GM19043 (cell line): ENCODE measurements at regions not wholly inside any gene's neighbourhood (a gene's known extent, or its start where the extent isn't known, plus 50 kb on each side); places are given as distances from the start of the nearest gene placed in this dataset.
A peak's percentile ranks its signal among the peaks of the same experiment; 100 is the strongest.

Experiments
- ATAC-seq: cut with Tn5 transposase; IDR thresholded peaks from one replicate; pipeline ENCODE4 v1.9.1; 2021; ENCODE audit warnings: low read depth; ENCODE audit not compliant: unreplicated experiment

DNA sequence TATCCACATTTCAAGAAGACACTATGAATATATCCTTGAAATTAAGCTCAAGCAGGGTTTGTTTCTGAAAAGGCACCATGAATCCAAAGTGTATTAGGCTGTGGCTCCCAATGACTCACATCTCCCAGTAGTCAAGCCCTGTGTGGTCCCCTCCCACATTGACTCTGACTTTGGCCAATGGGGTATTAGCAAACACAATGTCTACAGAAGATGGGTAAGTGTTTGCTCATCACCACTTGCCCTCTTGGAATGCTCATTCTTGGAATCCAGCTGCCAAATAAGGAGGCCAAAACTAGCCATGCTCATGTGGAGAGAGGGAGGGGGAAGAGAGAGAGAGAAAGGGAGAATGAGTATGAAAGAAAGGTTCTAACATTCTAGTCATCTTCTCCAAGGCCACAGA is 490.0 kb downstream of the TXNL1 start:
- ATAC-seq: no peak

DNA sequence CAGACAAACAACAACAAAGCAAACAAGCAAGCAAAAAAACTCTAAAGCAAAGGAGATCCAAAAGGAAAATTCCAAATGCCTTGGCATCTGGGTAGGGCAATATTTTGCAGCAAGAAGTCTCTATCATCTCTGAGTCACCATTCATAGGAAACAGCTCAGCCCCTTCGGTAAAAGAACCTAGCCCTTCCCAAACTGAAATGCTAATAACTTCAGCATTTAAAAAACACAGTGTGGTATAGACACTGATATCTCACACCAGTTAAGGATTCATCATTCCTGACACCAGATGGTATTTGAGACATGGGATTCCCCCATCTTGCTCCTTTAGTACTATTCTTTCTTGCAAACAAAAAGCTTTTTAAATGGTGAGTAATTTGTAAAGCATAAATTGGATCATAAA is 491.8 kb downstream of the TXNL1 start:
- no peak for ATAC-seq

DNA sequence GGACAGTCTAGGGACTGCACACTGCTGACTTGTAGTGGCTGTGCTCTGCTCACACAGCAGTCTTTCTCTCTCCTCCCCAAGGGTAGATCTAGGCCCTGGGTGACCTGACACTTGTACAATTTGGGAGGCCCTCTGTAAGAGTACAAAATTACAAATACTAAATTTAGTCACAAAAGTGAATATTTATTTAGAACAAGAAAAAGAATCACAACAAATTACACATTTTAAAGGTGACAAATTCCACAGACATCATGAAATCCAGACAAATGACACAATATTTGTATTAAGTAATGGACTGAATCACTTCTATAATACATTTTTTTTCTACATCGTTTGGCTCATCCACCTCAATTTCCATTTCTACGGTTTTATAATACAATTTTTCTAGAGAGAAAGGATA is 496.4 kb downstream of the TXNL1 start:
- no peak for ATAC-seq

DNA sequence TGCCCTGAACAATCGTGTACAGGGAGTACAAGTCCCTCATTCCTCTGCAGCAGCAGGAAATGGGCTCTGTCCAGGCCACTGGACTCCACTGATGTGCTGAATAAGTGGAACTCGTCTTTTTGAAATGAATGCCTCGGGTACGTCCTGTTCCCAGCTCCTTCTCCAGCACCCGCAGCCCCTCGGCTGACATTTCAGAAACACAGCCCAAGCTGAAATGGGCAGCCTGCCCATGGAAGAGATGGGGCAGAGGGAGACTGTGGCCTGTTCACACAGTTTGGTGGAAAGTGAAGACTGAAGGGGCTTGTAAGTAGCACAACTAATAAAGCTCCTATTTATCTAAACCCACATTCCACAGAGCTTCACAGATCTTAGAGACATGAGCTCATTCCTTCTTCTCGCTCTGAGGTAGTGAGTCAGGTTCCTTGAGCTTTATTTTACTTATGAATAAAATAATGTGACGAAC is 498.6 kb downstream of the TXNL1 start:
- no peak for ATAC-seq

DNA sequence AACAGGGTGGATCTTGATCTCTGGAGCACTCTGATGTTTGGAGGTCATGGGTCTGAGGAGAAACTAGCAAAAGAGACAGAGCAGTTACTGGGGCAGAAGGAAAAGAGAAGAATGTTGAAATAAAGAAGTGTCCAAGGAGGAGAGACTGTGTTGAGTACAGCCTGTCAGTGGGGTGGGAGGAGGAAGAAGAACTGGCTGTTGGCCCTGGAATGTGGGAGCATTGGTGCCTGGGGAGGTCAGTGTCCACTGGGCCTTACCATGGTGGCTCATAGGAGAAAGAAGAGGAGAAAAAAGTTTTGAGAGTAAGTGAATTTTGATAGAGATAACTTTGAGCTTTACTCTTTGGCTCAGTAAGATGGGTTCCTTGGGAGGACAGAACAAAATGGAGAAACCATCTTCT is 499.0 kb downstream of the TXNL1 start:
- no peak for ATAC-seq

DNA sequence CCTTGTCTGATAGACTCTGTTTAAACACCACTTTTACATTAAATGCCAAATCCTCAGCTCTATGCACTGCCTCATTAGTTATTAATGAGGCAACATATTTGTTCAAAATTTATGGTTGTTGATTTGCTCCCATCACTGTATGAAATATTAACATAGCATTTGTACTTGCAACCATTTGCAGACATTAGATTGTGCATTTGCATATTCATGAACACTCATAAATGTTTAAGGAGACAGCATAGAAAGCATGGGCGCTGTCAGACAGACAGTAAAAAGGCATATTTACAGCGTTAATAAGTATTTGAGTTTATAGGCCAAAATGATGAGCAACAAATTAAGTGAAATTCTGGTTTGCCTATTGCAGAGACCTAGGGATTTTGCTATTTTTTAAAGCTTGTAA is 502.3 kb downstream of the TXNL1 start:
- no peak for ATAC-seq

DNA sequence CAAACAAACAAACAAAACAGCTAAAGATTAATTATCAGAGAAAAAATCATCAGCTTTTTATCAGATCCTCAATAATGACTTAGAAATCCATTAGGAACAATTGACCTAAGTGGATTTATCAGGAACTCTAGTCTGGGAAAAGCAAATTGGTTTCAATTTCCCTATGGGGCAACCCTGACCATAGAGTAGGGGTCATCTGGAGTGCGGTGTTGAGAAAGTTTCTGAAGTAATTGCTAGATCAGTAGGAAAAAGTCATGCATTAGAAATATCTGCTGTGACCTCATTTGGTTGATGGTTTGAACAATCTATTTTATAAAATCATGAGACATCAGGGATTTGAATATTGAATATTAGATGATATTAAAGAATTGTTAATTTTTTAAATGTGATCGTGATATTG is 507.9 kb downstream of the TXNL1 start:
- no peak for ATAC-seq

DNA sequence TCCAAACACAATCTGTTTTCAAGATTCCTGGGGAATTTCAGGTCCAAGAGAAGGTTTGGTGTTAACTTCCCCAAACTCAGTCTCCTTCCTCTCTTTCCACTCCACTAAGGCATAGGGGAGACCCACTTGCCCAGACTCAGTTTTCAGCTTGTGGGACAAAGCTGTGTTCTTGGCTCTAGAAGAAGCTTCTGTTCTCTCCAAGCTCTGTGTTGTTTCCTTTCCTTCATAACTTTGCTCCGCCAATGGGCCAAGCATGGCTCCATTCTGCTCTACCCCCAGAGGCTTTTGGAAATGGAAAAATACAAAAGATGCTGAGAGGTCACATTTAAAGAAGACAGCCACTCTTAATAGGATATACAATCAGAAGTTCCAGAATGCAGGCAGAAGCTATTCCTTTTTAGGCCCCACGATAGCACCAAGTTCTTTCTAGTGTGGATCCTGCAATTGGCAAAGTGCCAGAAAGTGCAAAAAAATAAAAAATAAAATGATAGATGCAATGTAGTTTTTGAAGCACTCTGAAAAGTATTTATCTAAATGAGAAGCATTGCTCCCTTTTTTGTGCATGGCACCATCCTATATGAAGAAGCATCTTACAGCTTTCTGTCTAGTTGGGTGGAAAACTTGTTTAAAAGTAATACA is 510.1 kb downstream of the TXNL1 start:
- ATAC-seq: no peak

DNA sequence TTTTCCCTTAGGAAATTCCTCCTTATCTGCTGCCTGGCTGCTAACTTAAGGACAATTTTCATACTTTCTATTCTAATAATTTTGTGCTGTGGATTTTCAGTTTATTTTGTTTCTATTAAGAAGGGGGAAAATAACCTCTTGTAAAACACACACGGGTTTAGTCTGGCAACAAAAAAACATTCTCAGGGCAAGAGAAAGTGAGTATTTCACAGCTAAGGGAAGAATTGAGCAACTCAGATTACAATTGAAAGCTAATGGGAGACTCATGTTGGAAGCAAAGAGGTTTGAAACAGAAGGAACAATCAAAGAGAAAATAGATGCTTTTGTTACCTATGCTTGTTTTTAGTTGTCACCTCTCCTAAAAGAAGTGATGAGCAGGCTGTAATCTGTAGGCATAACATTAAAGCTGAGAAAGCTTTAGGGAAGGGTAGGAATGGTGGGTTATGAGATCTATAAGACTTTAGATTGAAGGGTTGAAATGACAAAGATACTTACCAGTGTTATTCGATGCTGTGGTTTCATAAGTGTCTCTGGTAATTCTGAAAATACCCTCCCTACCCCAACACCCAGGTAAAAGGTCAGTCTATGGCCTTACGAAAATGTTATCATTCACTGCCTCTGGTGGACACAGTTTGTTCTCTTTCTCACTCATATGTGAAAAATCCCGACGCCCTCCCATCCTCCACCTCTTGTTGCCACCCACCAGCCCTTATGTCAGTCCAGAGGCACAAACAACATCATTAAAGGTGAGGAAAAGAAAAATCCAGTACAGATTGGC is 510.9 kb downstream of the TXNL1 start:
- no peak for ATAC-seq

DNA sequence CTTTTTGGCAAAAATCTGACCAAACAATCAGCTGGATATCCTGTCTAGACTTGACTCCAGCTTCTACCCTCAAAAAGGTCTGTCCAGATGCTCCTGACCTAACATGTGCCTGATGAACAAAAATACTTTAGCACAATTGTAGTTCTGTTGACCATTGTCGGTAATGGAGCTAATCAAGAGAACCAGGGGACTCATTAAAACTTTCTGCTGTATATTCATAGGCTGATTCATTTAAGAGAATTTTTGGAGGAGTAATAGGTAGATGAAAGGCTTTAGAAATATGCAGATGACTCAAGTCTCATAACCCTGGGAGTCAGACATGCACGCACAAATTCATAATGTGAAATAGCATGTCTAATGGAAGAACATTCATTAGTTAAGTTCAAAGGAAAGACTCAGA is 514.2 kb downstream of the TXNL1 start:
- ATAC-seq: no peak

DNA sequence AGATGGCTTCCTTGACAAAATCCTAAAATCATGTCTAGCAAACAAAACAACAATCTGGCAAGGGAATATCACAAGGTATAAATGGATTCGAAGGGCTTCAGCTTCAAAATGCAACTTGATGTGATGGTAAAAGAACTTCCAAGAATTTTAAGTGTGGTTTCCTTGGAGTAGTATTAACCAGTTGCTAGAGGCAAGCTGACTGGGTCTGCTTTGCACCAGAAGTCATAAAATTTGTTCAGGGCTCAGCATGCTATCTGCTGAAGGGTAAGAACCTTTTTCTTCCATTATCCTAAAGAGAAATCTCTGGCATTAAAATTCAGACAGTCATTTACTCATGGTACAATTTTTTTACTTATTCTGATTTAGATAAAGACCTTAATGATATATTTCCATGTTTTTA is 516.7 kb downstream of the TXNL1 start:
- ATAC-seq: no peak

DNA sequence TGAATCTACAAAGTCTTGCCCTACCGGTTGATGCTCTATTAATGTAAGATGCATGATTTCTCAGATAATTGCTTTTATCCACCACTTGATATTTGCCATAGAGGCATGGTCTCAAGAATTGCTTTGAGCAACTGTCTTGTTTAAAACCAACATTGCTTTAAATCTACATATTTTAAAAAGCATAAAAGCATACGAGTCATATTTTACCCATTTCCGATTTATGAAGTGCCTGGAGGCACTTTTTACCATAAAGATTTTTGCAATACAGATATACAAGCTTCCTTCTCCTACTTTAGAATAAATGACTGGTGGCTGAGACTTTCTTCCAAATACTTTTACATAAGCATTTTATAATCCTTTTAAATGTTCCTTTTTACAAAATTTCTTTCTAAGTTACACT is 517.6 kb downstream of the TXNL1 start:
- no peak for ATAC-seq

DNA sequence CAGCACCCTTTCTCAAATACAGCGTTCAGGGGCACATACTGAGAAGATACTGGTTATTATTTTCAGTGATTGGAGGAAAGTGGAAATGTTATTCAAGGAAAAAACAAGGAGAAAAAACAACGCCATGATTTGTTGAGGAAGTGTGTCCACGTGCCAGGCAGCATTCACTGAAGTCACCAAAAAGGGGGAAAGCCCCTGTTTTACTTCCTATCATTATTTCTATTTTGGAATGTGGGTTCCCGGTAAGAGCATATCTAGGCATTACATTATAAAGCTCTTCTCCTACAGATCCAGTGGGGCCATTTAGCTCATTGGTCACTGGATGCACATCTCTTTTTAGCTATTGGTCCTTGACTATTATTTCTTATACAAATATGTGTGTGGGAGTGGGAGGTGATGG is 518.7 kb downstream of the TXNL1 start:
- ATAC-seq: no peak

DNA sequence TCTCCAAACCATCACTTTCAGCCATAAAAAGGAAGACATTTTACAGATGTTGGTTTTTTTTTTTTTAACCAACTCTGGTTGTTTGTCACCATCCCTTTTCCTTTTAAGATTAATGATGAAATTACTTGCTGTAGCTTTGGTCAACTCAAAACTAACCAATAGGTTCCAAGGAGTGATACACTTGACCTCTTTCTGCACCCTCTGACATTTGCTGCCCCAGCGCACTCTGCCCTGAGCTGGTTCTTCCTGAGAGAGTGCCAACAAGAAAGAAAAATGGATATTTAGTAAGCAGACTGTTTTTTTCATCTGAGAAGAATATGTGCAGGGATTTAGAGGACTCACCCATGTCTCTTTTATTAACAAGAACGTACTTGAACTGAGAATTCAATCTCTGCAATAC is 520.0 kb downstream of the TXNL1 start:
- no peak for ATAC-seq

DNA sequence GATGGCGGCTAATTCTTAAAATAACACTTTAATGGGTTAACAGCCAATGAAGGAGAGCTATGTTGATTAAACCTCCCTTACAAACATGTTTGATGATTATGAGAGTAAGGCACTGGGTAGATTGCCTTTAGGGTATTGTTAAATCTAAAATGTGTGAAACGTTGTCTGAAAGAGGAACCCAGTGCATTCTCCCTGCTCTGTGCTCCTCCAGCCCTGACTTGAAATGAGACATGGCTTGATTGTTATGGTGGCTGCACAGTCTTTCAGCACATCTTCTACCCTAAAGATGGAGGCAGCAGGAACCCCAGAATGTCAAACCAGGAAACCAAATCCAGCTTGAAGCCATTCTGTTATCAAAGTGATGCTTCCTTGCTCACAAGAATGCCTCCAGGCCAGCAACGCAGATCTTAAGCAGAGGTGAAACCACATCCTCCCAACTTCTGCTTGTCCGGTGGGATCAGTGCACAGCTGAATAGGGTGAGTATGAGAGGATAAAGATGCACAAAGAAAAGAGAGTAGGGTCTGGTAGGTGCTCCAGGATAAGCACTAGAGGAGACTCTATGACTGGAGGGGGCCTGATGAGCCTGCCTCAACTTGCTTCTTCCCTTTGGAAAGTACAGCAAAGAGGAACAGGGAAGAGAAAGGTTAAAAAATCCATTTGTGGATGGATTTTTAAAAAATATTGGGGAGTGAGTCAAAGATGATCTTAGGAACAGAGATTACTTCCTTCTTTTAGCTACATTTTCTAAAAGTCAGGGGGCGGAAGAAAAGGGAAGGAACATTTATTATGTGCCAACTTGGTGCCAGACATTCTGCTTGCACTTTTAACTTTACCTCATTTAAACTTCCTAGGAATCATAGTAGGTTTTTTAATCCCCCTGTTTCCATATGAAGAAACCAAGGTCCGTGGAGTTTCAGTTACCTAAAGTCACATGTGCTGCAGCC is 523.0 kb downstream of the TXNL1 start:
- ATAC-seq: no peak

DNA sequence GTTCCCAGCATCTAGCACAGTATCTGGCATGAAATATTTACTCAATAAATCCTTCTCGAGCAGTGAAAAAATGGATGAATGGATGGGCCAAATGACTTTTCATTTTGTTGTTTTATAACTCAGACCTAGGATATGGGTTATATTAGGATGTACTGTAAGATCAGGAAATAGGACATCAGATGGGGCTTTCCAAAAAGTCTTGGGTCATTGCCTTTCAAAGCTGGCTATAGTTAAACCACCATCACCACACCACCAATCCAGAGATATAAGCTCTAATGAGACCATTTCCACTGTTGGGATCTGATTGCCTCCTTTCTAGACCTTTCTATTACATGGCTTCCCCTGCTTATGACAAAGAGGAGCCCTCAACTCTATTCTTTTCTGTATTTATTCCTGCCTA is 525.0 kb upstream of the TCF4 start:
- no peak for ATAC-seq

DNA sequence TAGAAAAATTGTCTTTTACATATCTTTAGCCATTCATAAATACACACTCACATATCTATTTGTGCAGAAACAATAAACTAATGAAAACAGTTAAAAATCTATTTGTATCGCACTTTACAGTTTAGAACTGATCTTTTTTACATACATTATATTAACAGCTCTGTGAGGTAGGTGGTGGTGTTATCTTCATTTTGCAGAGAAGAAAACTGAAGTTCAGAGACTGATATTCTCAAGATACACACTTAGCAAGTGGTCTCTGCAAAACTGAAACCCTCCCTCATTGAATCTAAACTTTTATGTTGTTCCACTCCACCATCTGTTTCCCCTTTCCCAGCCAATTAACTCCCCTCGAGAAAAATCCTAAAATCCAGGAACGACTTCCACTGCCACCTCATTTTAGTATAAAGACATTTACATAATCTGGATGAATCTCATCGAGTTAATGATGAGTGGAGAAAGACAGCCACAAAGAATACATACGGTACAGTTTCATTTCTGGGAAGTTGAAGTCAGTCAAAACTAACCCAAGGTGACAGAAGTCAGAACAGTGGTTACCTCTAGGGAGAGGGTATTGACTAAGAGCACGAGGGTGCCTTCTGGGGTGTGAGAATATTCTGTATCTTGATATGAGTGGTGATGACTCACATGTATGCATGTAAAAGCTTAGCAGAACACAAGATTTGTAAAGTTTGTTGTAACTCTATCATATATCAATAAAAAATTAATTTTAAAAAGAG is 524.2 kb upstream of the TCF4 start:
- ATAC-seq: peak; percentile 97

DNA sequence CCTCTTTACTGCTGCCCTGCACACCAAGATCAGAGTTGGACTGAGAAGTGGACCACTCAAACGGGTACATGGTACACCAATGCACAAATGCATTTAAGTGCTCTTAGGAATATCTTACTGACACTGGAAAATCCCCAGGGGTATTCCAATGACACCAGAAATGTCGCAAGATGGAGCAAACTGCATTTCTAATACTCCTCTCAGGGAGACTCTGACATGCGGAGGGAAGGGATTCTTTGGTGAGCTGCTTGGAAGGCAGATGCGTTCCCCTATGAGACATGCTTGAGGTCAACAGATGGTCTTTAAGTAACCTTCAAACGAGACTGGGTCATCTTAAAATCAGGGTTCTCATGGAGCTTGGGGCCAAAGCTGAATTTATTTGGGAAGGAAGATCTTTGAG is 521.8 kb upstream of the TCF4 start:
- ATAC-seq: no peak

DNA sequence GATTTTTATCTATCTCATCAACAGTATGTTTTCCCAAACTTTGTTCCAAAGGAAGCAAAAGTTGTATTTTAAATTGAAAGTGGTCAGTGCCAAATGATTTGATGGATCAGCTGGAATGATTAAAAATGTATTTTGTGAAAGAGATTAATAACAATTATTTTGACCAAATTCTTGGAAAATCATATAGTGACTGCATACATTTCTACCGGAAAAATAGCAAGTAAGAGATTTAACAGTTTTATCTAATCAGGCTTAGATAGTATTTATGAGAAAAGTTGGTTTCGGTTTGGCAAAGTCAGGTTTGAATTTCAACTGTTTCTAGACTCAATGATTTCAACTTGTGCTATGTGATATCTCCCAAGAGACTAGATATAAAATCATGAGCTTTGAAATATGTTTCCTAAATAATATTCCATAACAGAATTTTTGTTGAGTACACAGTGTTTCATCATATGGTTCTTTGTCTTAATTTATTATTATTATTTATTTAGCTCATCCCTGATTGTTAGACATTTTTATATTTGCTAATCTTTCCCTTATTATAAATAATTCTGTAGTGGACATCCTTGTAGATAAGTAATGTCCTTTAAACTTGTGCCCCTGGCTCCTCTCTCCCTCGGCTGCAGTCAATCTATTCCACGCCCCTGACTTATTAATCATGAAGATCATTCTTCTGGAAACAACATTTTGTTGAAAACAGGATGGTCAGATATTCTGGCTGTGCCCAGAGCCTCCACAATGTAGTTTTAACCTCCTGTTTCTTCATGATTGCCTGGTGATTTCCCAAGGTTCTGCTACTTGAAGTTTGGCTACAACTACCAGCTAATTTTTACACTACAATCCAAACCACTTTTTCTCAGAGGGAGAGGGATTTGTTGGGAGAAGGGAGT is 520.7 kb upstream of the TCF4 start:
- no peak for ATAC-seq
